Subcutaneous abdominal adipose tissue (tissue), 5 donors: ENCODE measurements at regions not wholly inside any gene's neighbourhood (a gene's known extent, or its start where the extent isn't known, plus 50 kb on each side); places are given as distances from the start of the nearest gene placed in this dataset.
"Not testable (repeated sequence)": the region's sequence is repeated elsewhere in the genome, so short reads cannot be mapped to it uniquely, and the experiment has no call there.

ENCODE experiments used
- H3K27ac ChIP-seq: one replicate; pipeline ENCODE4 v1.7.0; 2013; ENCODE audit warnings: low read depth, mild to moderate bottlenecking, inconsistent platforms, low read length, moderate library complexity
- H3K27me3 ChIP-seq, 5 donors: one replicate each; pipeline ENCODE4 v1.7.0; 2013; ENCODE audit warnings: low read length in 5 of 5, inconsistent platforms in 1 of 5; ENCODE audit not compliant: control insufficient read depth in 5 of 5, insufficient read depth in 4 of 5
- H3K36me3 ChIP-seq, 5 donors: one replicate each; pipeline ENCODE4 v1.7.0; 2013; ENCODE audit warnings: low read length in 5 of 5; ENCODE audit not compliant: control insufficient read depth in 5 of 5, insufficient read depth in 5 of 5
- H3K4me1 ChIP-seq, 5 donors: one replicate each; pipeline ENCODE4 v1.7.0; 2013; ENCODE audit warnings: low read length in 5 of 5, mild to moderate bottlenecking in 3 of 5, moderate library complexity in 1 of 5; ENCODE audit not compliant: control insufficient read depth in 5 of 5, insufficient read depth in 5 of 5
- H3K4me3 ChIP-seq, 5 donors: one replicate each; pipeline ENCODE4 v1.7.0; 2013; ENCODE audit warnings: low read length in 5 of 5, low read depth in 1 of 5
- H3K9ac ChIP-seq, 5 donors: one replicate each; pipeline ENCODE4 v1.7.0; 2013; ENCODE audit warnings: low read length in 5 of 5, mild to moderate bottlenecking in 4 of 5, moderate library complexity in 3 of 5
- H3K9me3 ChIP-seq, 5 donors: one replicate each; pipeline ENCODE4 v1.7.0; 2013; ENCODE audit warnings: low read length in 5 of 5; ENCODE audit not compliant: control insufficient read depth in 5 of 5
- donor health status: healthy.
- donor health status: healthy.
- donor health status: healthy.
- donor health status: healthy.
- donor health status: healthy.

DNA sequence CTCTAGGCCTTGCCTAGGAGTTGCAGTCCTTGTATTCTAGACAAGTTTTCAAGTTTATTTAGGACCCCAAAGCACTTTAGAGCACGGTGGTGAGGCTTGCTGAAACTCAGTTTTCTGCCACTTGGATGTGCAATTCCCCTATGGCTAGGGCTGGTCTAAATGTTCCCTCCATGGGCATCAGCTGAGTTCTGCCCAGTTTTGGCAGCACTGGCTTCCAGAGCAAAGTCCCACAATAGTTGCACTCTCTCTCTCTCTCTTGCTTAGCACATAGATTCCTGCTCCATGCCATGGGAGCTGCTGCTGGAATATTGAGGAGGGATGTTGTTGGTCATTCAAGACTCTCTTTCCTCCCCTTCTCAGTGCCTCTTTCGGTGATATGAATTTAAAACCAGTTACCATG, 760.2 kb upstream of the SLC39A10 start:
- Histone ChIP-seq H3K27me3 (no peaks in the 10 kb centered on the region), H3K9me3 (no peaks in the 10 kb centered on the region), H3K27ac (no peak overlapping the region), H3K4me3 (no peak overlapping the region), H3K36me3 (no peaks in the 10 kb centered on the region), H3K9ac (no peak overlapping the region), H3K4me1 (no peaks in the 10 kb centered on the region)

DNA sequence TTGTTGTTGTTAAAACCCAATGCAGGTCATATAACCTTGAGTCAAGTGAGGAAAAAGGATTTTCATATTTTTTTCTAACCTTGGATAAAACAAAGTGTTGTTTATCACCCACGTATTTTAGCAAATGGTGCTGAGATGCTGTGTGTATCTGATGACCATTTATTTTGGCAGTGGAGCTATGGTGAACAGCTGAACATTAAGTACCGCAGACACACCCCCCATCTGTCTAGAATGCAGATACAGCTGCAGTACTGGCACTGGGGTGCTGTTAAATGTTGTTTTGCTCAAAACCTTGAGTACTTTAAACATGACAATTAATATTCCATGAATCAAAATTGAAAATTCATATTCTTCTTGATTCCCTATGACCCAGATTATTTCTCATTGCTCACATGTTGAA, 773.3 kb upstream of the SLC39A10 start:
- no peak overlapping the region for H3K9ac ChIP-seq
- H3K4me3 ChIP-seq: no peak overlapping the region
- no peaks in the 10 kb centered on the region for H3K27me3 ChIP-seq
- H3K4me1 ChIP-seq: no peaks in the 10 kb centered on the region
- no peaks in the 10 kb centered on the region for H3K9me3 ChIP-seq
- H3K27ac ChIP-seq: no peak overlapping the region
- no peaks in the 10 kb centered on the region for H3K36me3 ChIP-seq

DNA sequence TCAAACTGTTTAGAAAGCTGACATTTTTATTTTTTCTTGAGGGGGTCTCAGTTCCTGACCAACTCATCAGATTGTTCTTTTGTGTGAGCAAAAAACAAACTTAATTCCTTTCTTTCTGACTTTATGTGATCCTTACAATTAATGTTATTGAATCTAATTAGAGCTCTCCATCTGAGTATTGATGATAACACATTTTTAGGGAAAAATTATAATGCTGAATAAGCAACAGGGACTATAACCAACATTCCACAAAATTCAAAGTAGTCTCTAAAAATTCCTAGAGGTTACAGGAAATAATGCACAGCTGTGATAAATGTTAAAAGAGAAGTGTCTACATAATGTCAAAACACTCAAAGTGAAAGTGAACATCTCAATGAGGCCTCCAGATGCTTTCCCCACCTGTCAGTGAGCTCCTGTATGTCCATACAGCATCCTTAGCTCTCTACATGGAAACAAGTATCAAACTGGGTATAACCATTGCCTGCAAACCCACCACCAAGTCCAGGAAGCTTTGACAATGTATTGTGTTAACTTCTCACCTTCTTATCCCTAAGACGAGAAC, 786.0 kb upstream of the SLC39A10 start:
- Histone ChIP-seq H3K4me1 (no peaks in the 10 kb centered on the region), H3K9ac (no peak overlapping the region), H3K27me3 (no peaks in the 10 kb centered on the region), H3K36me3 (no peaks in the 10 kb centered on the region), H3K4me3 (no peak overlapping the region), H3K27ac (no peak overlapping the region), H3K9me3 (no peaks in the 10 kb centered on the region)

DNA sequence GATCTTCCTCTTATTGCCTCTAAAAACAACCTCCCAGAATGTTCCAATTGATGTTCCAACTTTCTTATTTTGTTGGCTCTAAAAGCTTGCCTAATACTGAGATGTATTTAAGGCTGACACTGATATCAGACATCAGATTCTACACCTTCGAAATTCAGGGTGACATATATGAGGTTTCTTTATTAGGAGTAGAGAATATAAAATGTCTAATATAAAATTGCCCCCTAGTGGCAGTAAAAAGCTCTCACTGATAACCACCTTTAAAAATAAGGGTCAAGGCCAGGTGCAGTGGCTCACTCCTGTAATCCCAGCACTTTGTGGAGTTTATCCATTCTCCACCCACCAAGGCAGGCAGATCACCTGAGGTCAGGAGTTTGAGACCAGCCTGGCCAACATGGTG, 789.7 kb upstream of the SLC39A10 start:
- Histone ChIP-seq H3K27me3 (no peaks in the 10 kb centered on the region), H3K36me3 (no peaks in the 10 kb centered on the region), H3K4me3 (no peak overlapping the region), H3K4me1 (no peaks in the 10 kb centered on the region), H3K9ac (no peak overlapping the region), H3K27ac (no peak overlapping the region), H3K9me3 (no peaks in the 10 kb centered on the region)

DNA sequence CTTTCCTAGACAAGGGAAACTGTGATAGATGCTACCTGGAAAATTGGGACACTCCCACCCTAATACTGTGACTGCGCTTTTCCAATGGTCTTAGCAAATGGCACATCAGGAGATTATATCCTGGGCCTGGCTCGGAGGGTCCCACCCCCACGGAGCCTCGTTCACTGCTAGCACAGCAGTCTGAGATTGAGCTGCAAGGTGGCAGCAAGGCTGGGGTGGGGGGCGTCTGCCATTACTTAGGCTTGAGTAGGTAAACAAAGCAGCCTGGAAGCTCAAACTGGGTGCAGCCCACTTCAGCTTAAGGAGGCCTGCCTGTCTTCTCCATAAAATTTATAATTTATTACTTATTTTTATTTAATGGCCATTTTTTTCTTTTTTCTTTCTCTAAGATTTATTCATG, 802.1 kb upstream of the SLC39A10 start:
- H3K9ac ChIP-seq: no peak overlapping the region
- H3K9me3 ChIP-seq: peaks cover 0 to 2% (median 0%) of the 10 kb centered on the region in 5 donors
- no peaks in the 10 kb centered on the region for H3K4me1 ChIP-seq
- no peak overlapping the region for H3K27ac ChIP-seq
- H3K36me3 ChIP-seq: no peaks in the 10 kb centered on the region
- no peaks in the 10 kb centered on the region for H3K27me3 ChIP-seq
- H3K4me3 ChIP-seq: no peak overlapping the region

DNA sequence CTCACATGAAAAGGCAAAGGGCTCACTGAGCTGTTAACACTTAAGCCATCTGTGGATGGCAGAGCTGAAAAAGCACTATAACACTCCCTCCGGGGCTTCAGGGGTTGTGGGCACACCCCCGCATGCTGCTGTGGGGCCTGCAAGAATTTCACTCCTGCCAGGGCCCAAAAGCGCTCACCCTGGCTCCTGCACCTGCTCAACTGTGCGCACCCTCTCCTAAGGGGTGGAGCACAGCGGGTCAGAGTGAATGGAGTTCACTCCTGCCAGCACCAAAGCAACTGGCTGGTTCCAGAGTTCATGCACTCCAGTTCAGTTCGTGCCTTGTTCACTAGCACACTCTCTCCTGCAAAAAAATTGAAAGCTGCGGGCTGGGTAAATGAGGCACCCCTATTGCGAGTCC, 814.2 kb upstream of the SLC39A10 start:
- Histone ChIP-seq H3K4me1 (no peaks in the 10 kb centered on the region), H3K4me3 (no peak overlapping the region), H3K36me3 (no peaks in the 10 kb centered on the region), H3K27ac (no peak overlapping the region), H3K27me3 (no peaks in the 10 kb centered on the region), H3K9ac (no peak overlapping the region), H3K9me3 (peaks cover 0 to 8% (median 6%) of the 10 kb centered on the region in 5 donors)

DNA sequence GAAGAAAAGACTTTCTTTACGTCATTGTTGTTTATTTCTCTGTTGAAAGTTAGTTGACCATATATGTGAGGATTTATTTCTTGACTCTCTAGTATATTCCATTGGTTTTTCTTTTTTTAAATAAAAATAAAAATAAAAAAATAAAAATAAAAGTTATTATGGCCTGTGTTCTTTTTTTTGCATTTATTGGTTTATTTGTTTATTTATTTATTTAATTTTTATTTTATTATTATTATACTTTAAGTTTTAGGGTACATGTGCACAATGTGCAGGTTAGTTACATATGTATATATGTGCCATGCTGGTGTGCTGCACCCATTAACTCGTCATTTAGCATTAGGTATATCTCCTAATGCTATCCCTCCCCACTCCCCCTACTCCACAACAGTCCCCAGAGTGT, 822.7 kb upstream of the SLC39A10 start:
- H3K27ac ChIP-seq, H3K4me1 ChIP-seq, H3K36me3 ChIP-seq, H3K9me3 ChIP-seq, H3K9ac ChIP-seq, H3K27me3 ChIP-seq, H3K4me3 ChIP-seq: not testable (repeated sequence)

DNA sequence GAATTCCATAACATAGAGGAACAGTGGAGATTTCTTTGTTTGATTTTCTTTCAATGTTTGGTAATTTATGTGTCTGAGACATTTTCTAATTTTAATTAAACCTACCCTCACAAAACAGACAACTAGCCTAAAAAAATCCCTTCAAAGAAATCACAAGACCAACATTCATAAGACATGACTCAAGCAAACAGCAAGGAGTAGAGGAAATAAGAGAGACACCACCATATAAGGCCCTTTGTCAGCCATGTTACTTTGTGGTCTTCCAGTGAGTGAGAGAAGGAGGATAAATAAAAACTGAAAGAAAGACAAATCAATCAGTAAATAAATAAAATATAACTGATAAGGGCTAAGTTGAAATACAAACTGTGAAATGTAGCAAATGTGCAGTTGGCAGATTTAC, 830.8 kb upstream of the SLC39A10 start:
- Histone ChIP-seq H3K27me3 (no peaks in the 10 kb centered on the region), H3K4me3 (no peak overlapping the region), H3K36me3 (no peaks in the 10 kb centered on the region), H3K4me1 (no peaks in the 10 kb centered on the region), H3K9me3 (no peaks in the 10 kb centered on the region), H3K27ac (no peak overlapping the region), H3K9ac (no peak overlapping the region)

DNA sequence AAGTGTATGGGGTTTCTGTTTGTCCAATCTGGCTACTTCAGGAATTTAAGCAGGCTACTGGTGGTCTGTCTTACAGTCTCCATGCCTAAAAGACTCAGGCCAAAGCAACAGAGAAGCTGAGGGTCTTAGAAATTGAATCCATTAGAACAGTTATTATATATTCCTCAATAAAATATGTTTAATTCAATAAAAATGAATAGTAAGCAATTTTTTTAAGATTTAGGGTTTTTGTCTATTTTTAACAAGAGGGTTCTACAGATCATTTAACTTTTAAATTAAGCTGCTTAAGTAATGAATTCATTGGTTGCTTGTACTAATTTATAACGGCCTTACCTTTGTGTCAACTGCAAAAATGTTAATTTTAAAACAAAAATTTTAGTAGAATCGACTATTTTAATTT, 832.6 kb upstream of the SLC39A10 start:
- H3K9ac ChIP-seq: no peak overlapping the region
- no peaks in the 10 kb centered on the region for H3K36me3 ChIP-seq
- H3K4me3 ChIP-seq: no peak overlapping the region
- no peaks in the 10 kb centered on the region for H3K27me3 ChIP-seq
- no peak overlapping the region for H3K27ac ChIP-seq
- H3K9me3 ChIP-seq: no peaks in the 10 kb centered on the region
- no peaks in the 10 kb centered on the region for H3K4me1 ChIP-seq

DNA sequence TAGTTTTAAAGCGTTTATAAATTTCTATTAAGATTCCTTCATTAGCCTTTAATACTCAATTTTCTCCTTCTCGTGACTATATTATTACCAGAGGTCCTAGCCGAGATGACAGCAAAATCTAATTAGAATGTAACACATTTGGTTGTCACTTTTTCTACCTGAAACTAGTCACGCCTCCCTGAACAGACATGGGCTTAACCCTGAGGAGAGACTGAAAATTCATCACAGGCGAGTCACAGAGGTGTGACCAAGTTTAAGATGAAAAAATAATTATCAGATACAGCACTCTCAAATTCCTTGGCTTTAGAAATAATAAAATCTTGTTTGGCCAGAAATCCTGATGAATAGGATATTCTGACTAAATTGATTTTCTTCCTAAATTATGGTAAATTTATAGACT, 834.4 kb upstream of the SLC39A10 start:
- H3K27ac ChIP-seq: no peak overlapping the region
- H3K27me3 ChIP-seq: no peaks in the 10 kb centered on the region
- no peak overlapping the region for H3K9ac ChIP-seq
- H3K4me1 ChIP-seq: no peaks in the 10 kb centered on the region
- no peaks in the 10 kb centered on the region for H3K9me3 ChIP-seq
- H3K36me3 ChIP-seq: no peaks in the 10 kb centered on the region
- no peak overlapping the region for H3K4me3 ChIP-seq

DNA sequence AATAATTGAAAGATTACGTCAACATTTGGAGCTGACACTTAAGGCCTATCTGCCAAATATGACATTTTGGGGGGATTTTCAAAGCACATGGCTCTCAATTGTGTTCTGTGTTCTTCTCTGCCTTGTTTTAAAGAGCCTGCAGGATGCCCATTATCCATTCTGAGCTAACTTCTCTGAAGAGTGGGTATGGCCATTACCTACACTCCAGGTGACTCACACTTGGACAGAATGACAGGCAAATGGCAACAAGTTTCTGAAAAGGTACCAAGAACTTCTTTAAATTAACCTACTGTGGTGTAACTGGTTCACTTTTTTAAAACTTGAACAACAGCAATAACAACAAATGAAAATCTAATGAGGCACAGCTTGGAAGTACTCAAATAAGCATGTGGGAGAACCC, 834.9 kb upstream of the SLC39A10 start:
- H3K4me1 ChIP-seq: no peaks in the 10 kb centered on the region
- H3K9me3 ChIP-seq: no peaks in the 10 kb centered on the region
- no peak overlapping the region for H3K4me3 ChIP-seq
- H3K9ac ChIP-seq: no peak overlapping the region
- no peaks in the 10 kb centered on the region for H3K27me3 ChIP-seq
- H3K27ac ChIP-seq: no peak overlapping the region
- H3K36me3 ChIP-seq: no peaks in the 10 kb centered on the region
